ENCODE measurements at regions not wholly inside any gene's neighbourhood (a gene's known extent, or its start where the extent isn't known, plus 50 kb on each side); places are given as distances from the start of the nearest gene placed in this dataset.

DNA sequence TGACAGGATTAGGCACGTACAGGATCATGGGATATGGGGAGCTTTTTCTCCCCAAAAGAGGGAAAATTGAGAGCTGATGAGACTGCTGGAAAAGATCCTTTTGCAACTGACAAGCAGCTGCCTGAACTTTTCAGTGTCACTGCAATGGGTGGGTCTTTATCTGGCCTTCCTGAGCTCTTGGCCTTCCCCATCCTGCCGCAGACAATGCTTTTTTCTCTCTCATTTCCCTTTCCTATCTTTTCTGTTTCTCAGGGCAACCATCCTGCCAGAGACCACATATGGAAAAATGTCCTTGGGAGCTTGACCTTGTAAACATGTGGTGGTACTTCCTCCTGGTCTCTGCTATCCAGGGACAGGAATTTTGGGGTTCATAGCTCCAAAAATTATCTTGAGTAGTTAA is 75.8 kb downstream of the CALM1 start:
- CTCF ChIA-PET (ENCODE audit: unreplicated experiment): no interaction called here
- H4K20me1 ChIP-seq (ENCODE audit: insufficient read depth, low read length): no peaks in the 10 kb centered on the region
- H3K4me3 ChIP-seq (ENCODE audit: low read depth, low read length, poor library complexity, severe bottlenecking): no peak overlapping the region
- H3K9me2 ChIP-seq (ENCODE audit: insufficient read depth, low read length): no peaks in the 10 kb centered on the region
- POLR2A ChIA-PET: no interaction called here
- no peaks in the 10 kb centered on the region for H3K4me1 ChIP-seq (ENCODE audit: insufficient read depth, low read length, poor library complexity, severe bottlenecking)
- no peaks in the 10 kb centered on the region for H3K36me3 ChIP-seq (ENCODE audit: insufficient read depth, low read length)
- peaks cover 33% of the 10 kb centered on the region for H3K9me3 ChIP-seq (ENCODE audit: low read length)
- intact Hi-C loops (cut with micrococcal nuclease; ENCODE audit: unreplicated experiment): no loop called here
- H2AFZ ChIP-seq (ENCODE audit: low read length): no peak overlapping the region
- BruUV-seq (replicated peaks): no TSS peak
- H3K4me2 ChIP-seq (ENCODE audit: low read length): no peak overlapping the region
- TF ChIP-seq CTCF (conservative IDR thresholded peaks at IDR 0.05; ENCODE audit: low read length) (no peak), EZH2phosphoT487 (IDR thresholded peaks at IDR 0.05; ENCODE audit: borderline replicate concordance, low read depth, low read length) (no peak)
- H3K27ac ChIP-seq (ENCODE audit: low read depth, low read length, poor library complexity, severe bottlenecking): no peak overlapping the region
- no peak for DNase-seq (ENCODE audit: low spot score)
- no peaks in the 10 kb centered on the region for H3K79me2 ChIP-seq (ENCODE audit: insufficient read depth, low read depth, low read length)

Data from OCI-LY7 (cell line).